ENCODE measurements at regions not wholly inside any gene's neighbourhood (a gene's known extent, or its start where the extent isn't known, plus 50 kb on each side); places are given as distances from the start of the nearest gene placed in this dataset.

- FAIRE-seq (no peak), ATAC-seq (no peak), DNase-seq (ENCODE audit: extremely low read depth in 1 of 4, low spot score in 3 of 4) (no peak)
- in situ Hi-C loops (cut with MboI), result no loop called here
- H3K27me3 ChIP-seq (ENCODE audit: control insufficient read depth in 2 of 2, insufficient read depth in 2 of 2, low read length in 2 of 2), result no peaks in the 10 kb centered on the region
- H3K9me1 ChIP-seq (ENCODE audit: control insufficient read depth, insufficient read depth, low read length), result no peaks in the 10 kb centered on the region
- TF ChIP-seq KDM5B (IDR thresholded peaks at IDR 0.05; ENCODE audit: insufficient replicate concordance, low read depth, low read length), result no peak
- no peak for TF ChIP-seq KLF10 (CRISPR knock-in tag; IDR thresholded peaks at IDR 0.05)
- H3K4me3 ChIP-seq, result no peak overlapping the region
- ChIA-PET CTCF (ENCODE audit: low intra/inter-chr PET ratio) (no interaction called here), POLR2A (no interaction called here)
- no peak overlapping the region for H3K27ac ChIP-seq (ENCODE audit: extremely low read depth, low read depth, low read length)
- no peaks in the 10 kb centered on the region for H3K9me3 ChIP-seq (replicated peaks; ENCODE audit: control insufficient read depth, insufficient read depth, low read depth, low read length)
- no peaks in the 10 kb centered on the region for H3K79me2 ChIP-seq (ENCODE audit: control insufficient read depth, insufficient read depth, low read length)
- no TSS peak for BruUV-seq (replicated peaks)
- no peaks in the 10 kb centered on the region for H4K20me1 ChIP-seq (replicated peaks; ENCODE audit: control insufficient read depth, insufficient read depth, low read length)
- H3K9ac ChIP-seq (ENCODE audit: insufficient read depth in 1 of 2, low read depth in 2 of 2, low read length in 2 of 2), result no peak overlapping the region
- no peaks in the 10 kb centered on the region for H3K36me3 ChIP-seq (ENCODE audit: control insufficient read depth, insufficient read depth, low read length)
- H3K4me2 ChIP-seq (ENCODE audit: insufficient read depth, low read length), result no peak overlapping the region
- no peaks in the 10 kb centered on the region for H3K4me1 ChIP-seq (replicated peaks in 1 of 2; ENCODE audit: control insufficient read depth in 2 of 2, insufficient read depth in 2 of 2, low read length in 2 of 2)
- intact Hi-C loops (cut with micrococcal nuclease), result no loop called here
- 0% methylated on average over 1 of the region's 1 CpG for WGBS (ENCODE audit: insufficient coverage, low coverage, missing lambda C conversion rate)
- no peak overlapping the region for H2AFZ ChIP-seq (ENCODE audit: low read depth, low read length)
Measured at GRCh38 chrX:33909836-33910235, 222.3 kb downstream of the FAM47A start.

GRCh38 chrX:33908898-33909297, 223.2 kb downstream of the FAM47A start:
- no peaks in the 10 kb centered on the region for H4K20me1 ChIP-seq (replicated peaks; ENCODE audit: control insufficient read depth, insufficient read depth, low read length)
- POLR2A ChIA-PET, result no interaction called here
- FAIRE-seq, result no peak

More at GRCh38 chrX:33908898-33909297, 223.2 kb downstream of the FAM47A start:
- Histone ChIP-seq H3K4me3 (no peak overlapping the region), H3K9me1 (ENCODE audit: control insufficient read depth, insufficient read depth, low read length) (no peaks in the 10 kb centered on the region), H3K36me3 (ENCODE audit: control insufficient read depth, insufficient read depth, low read length) (no peaks in the 10 kb centered on the region), H3K4me2 (ENCODE audit: insufficient read depth, low read length) (no peak overlapping the region), H3K27ac (ENCODE audit: extremely low read depth, low read depth, low read length) (no peak overlapping the region), H2AFZ (ENCODE audit: low read depth, low read length) (no peak overlapping the region), H3K27me3 (ENCODE audit: control insufficient read depth in 2 of 2, insufficient read depth in 2 of 2, low read length in 2 of 2) (no peaks in the 10 kb centered on the region), H3K79me2 (ENCODE audit: control insufficient read depth, insufficient read depth, low read length) (no peaks in the 10 kb centered on the region), H3K9me3 (replicated peaks; ENCODE audit: control insufficient read depth, insufficient read depth, low read depth, low read length) (no peaks in the 10 kb centered on the region), H3K9ac (ENCODE audit: insufficient read depth in 1 of 2, low read depth in 2 of 2, low read length in 2 of 2) (no peak overlapping the region), H3K4me1 (replicated peaks in 1 of 2; ENCODE audit: control insufficient read depth in 2 of 2, insufficient read depth in 2 of 2, low read length in 2 of 2) (no peaks in the 10 kb centered on the region)
- CTCF ChIA-PET (ENCODE audit: low intra/inter-chr PET ratio), result no interaction called here
- intact Hi-C loops (cut with micrococcal nuclease), result no loop called here
- 0% methylated on average over 4 of the region's 5 CpGs for WGBS (ENCODE audit: insufficient coverage, low coverage, missing lambda C conversion rate)
- in situ Hi-C loops (cut with MboI), result no loop called here
- ATAC-seq, result no peak
- TF ChIP-seq TSC22D4 (tag; IDR thresholded peaks at IDR 0.05) (no peak), PHF21A (IDR thresholded peaks at IDR 0.05; ENCODE audit: borderline replicate concordance, low read depth) (no peak), POLR2H (tag; IDR thresholded peaks at IDR 0.05; ENCODE audit: low read depth) (no peak), MITF (IDR thresholded peaks at IDR 0.05) (no peak), ZBTB26 (CRISPR knock-in tag; IDR thresholded peaks at IDR 0.05) (no peak), SIN3A (IDR thresholded peaks at IDR 0.05; ENCODE audit: borderline replicate concordance in 2 of 2, control insufficient read depth in 1 of 2, low read depth in 2 of 2, low read length in 2 of 2) (no peak), HINFP (tag; conservative IDR thresholded peaks at IDR 0.05; ENCODE audit: low read depth) (no peak), TEAD4 (IDR thresholded peaks at IDR 0.05; ENCODE audit: low read length) (no peak), TEAD4 (CRISPR knock-in tag; IDR thresholded peaks at IDR 0.05; ENCODE audit: borderline replicate concordance) (no peak)
- DNase-seq (ENCODE audit: extremely low read depth in 1 of 4, low spot score in 3 of 4), result no peak
- no TSS peak for BruUV-seq (replicated peaks)
